ENCODE measurements at regions not wholly inside any gene's neighbourhood (a gene's known extent, or its start where the extent isn't known, plus 50 kb on each side); places are given as distances from the start of the nearest gene placed in this dataset.

GRCh38 chr2:42909966-42910365 lies 117.6 kb upstream of the HAAO start:
- no peak overlapping the region for H3K4me3 ChIP-seq (ENCODE audit: low read depth, low read length, poor library complexity, severe bottlenecking)
- ChIA-PET CTCF (no interaction called here), POLR2A (ENCODE audit: low non-redundant PET) (no interaction called here)
- no peak overlapping the region for H3K27ac ChIP-seq (ENCODE audit: low read depth, low read length, poor library complexity, severe bottlenecking)
- DNase-seq (ENCODE audit: low spot score) = no peak
- no peaks in the 10 kb centered on the region for H3K9me3 ChIP-seq (ENCODE audit: low read depth, low read length, poor library complexity, severe bottlenecking)
- intact Hi-C loops (cut with micrococcal nuclease; ENCODE audit: unreplicated experiment) = no loop called here
- peaks cover 23% of the 10 kb centered on the region for H3K4me1 ChIP-seq (ENCODE audit: insufficient read depth, low read length, poor library complexity, severe bottlenecking)
- H3K27me3 ChIP-seq (replicated peaks; ENCODE audit: insufficient read depth, low read depth, low read length, poor library complexity) = no peaks in the 10 kb centered on the region
- BruUV-seq (replicated peaks) = no TSS peak
- no peaks in the 10 kb centered on the region for H3K36me3 ChIP-seq (ENCODE audit: insufficient read depth, low read length, poor library complexity, severe bottlenecking)
- TF ChIP-seq EZH2 (IDR thresholded peaks at IDR 0.05; ENCODE audit: borderline replicate concordance, low read depth, low read length, poor library complexity, severe bottlenecking) (no peak), CTCF (conservative IDR thresholded peaks at IDR 0.05; ENCODE audit: low read depth, low read length) (no peak)

- no peaks in the 10 kb centered on the region for H3K36me3 ChIP-seq (ENCODE audit: insufficient read depth, low read length, poor library complexity, severe bottlenecking)
- peaks cover 30% of the 10 kb centered on the region for H3K4me1 ChIP-seq (ENCODE audit: insufficient read depth, low read length, poor library complexity, severe bottlenecking)
- intact Hi-C loops (cut with micrococcal nuclease; ENCODE audit: unreplicated experiment) = no loop called here
- DNase-seq (ENCODE audit: low spot score) = no peak
- CTCF ChIA-PET = no interaction called here
- H3K27me3 ChIP-seq (replicated peaks; ENCODE audit: insufficient read depth, low read depth, low read length, poor library complexity) = no peaks in the 10 kb centered on the region
- BruUV-seq (replicated peaks) = no TSS peak
- no peak overlapping the region for H3K4me3 ChIP-seq (ENCODE audit: low read depth, low read length, poor library complexity, severe bottlenecking)
- H3K9me3 ChIP-seq (ENCODE audit: low read depth, low read length, poor library complexity, severe bottlenecking) = no peaks in the 10 kb centered on the region
- POLR2A ChIA-PET (ENCODE audit: low non-redundant PET) = no interaction called here
- no peak overlapping the region for H3K27ac ChIP-seq (ENCODE audit: low read depth, low read length, poor library complexity, severe bottlenecking)
- TF ChIP-seq CTCF (conservative IDR thresholded peaks at IDR 0.05; ENCODE audit: low read depth, low read length) (no peak), EZH2 (IDR thresholded peaks at IDR 0.05; ENCODE audit: borderline replicate concordance, low read depth, low read length, poor library complexity, severe bottlenecking) (no peak)
Observed at GRCh38 chr2:42908518-42909200, 116.3 kb upstream of the HAAO start.

GRCh38 chr2:42907835-42908234 lies 115.5 kb upstream of the HAAO start:
- intact Hi-C loops (cut with micrococcal nuclease; ENCODE audit: unreplicated experiment) = no loop called here
- no peak overlapping the region for H3K27ac ChIP-seq (ENCODE audit: low read depth, low read length, poor library complexity, severe bottlenecking)
- BruUV-seq (replicated peaks) = no TSS peak
- TF ChIP-seq EZH2 (IDR thresholded peaks at IDR 0.05; ENCODE audit: borderline replicate concordance, low read depth, low read length, poor library complexity, severe bottlenecking) (no peak), CTCF (conservative IDR thresholded peaks at IDR 0.05; ENCODE audit: low read depth, low read length) (no peak)
- no peak overlapping the region for H3K4me3 ChIP-seq (ENCODE audit: low read depth, low read length, poor library complexity, severe bottlenecking)
- CTCF ChIA-PET = no interaction called here
- no peak for DNase-seq (ENCODE audit: low spot score)
- POLR2A ChIA-PET (ENCODE audit: low non-redundant PET) = no interaction called here
- peaks cover 30% of the 10 kb centered on the region for H3K4me1 ChIP-seq (ENCODE audit: insufficient read depth, low read length, poor library complexity, severe bottlenecking)
- no peaks in the 10 kb centered on the region for H3K36me3 ChIP-seq (ENCODE audit: insufficient read depth, low read length, poor library complexity, severe bottlenecking)
- H3K27me3 ChIP-seq (replicated peaks; ENCODE audit: insufficient read depth, low read depth, low read length, poor library complexity) = no peaks in the 10 kb centered on the region
- no peaks in the 10 kb centered on the region for H3K9me3 ChIP-seq (ENCODE audit: low read depth, low read length, poor library complexity, severe bottlenecking)
